Left ventricle myocardium inferior (tissue), 1 donor: ENCODE measurements at regions not wholly inside any gene's neighbourhood (a gene's known extent, or its start where the extent isn't known, plus 50 kb on each side); places are given as distances from the start of the nearest gene placed in this dataset.

Experiments used
- DNase-seq: peaks from one replicate; pipeline ENCODE4 v3.0.0-alpha.2; 2020
- H3K27ac ChIP-seq: fragments of 200-600 bp; replicated peaks from 2 replicates; pipeline ENCODE4 v1.8.0; 2021
- H3K27me3 ChIP-seq: fragments of 200-600 bp; 2 replicates; pipeline ENCODE4 v1.8.0; 2021; ENCODE audit warnings: low read depth
- H3K36me3 ChIP-seq: fragments of 200-600 bp; 2 replicates; pipeline ENCODE4 v1.8.0; 2021
- H3K4me1 ChIP-seq: fragments of 200-600 bp; 2 replicates; pipeline ENCODE4 v1.8.0; 2021
- H3K4me3 ChIP-seq: fragments of 200-600 bp; 2 replicates; pipeline ENCODE4 v1.8.0; 2021; ENCODE audit warnings: mild to moderate bottlenecking, moderate library complexity
- H3K9me3 ChIP-seq: fragments of 200-600 bp; replicated peaks from 2 replicates; pipeline ENCODE4 v1.8.0; 2021
- intact Hi-C: fragments of 100-400 bp; cut with micrococcal nuclease; formaldehyde crosslinking; loops from one replicate; pipeline ENCODE4 v1.11.0; 2022
- TF ChIP-seq, protein P1 (sequence below): fragments of 200-600 bp; IDR thresholded peaks from 2 replicates; pipeline ENCODE4 v1.8.0; 2021; ENCODE audit warnings: antibody characterized with exemption, mild to moderate bottlenecking, borderline replicate concordance
- donor health status: DM: no; HTN: yes; CAD: no; lungs with severe emphysema.

DNA sequence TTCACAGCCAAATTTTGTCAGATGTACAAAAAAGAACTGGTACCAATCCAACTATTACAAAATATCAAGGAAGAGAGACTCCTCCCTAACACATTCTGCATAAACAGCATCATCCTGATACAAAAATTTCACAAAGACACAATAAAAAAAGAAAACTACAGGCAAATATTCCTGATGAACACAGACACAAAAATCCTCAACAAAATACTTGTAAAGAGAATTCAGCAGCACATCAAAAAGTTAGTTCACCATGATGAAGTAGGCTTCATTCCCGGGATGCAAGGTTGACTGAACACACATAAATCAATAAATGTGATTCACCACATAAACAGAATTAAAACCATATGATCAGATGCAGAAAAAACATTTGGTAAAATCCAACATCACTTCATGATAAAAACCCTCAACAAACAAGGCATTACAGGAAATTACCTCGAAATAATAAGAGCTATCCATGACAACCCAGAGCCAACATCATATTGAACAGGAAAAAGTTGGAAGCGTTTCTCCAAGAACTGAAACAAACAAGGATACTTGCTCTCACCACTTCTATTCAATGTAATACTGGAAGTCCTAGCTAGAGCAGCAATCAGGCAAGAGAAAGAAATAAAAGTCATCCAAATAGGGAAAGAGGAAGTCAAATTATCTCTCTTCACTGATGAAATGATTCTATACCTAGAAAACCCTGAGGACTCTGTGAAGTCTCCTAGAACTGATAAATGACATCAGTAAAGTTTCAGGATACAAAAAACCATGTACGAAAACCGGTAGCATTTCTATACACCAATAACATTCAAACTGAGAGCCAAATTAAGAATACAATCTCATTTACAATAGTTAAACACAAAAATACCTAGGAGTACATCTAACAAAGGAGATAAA lies 223.1 kb downstream of the REEP3 start:
- no peaks in the 10 kb centered on the region for H3K4me1 ChIP-seq
- peaks cover 3% of the 10 kb centered on the region for H3K9me3 ChIP-seq
- intact Hi-C loops = no loop called here
- no peaks in the 10 kb centered on the region for H3K36me3 ChIP-seq
- H3K27me3 ChIP-seq = no peaks in the 10 kb centered on the region
- no peak for DNase-seq
- H3K27ac ChIP-seq = no peak overlapping the region
- H3K4me3 ChIP-seq = no peak overlapping the region
- TF ChIP-seq, protein P1, sequence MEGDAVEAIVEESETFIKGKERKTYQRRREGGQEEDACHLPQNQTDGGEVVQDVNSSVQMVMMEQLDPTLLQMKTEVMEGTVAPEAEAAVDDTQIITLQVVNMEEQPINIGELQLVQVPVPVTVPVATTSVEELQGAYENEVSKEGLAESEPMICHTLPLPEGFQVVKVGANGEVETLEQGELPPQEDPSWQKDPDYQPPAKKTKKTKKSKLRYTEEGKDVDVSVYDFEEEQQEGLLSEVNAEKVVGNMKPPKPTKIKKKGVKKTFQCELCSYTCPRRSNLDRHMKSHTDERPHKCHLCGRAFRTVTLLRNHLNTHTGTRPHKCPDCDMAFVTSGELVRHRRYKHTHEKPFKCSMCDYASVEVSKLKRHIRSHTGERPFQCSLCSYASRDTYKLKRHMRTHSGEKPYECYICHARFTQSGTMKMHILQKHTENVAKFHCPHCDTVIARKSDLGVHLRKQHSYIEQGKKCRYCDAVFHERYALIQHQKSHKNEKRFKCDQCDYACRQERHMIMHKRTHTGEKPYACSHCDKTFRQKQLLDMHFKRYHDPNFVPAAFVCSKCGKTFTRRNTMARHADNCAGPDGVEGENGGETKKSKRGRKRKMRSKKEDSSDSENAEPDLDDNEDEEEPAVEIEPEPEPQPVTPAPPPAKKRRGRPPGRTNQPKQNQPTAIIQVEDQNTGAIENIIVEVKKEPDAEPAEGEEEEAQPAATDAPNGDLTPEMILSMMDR = no peak

DNA sequence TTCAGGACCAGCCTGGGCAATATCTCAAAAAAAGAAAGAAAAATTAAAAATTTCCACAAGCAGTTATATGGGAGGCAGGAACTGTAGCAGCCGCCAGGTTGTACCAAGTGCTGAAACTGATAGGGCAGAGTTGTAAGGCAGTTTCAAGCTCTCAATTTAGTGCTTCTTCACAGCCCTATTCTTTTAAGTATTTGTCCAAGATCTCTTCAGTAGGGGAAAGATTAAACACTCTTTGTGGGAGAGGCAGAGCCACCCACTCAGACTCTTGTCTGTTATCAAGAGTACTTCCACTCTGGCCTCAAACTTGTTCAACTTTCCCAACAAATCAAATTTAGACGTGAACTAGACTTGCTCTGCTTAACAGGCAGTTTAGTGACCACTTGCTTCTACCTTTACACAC lies 228.7 kb downstream of the REEP3 start:
- no peak for DNase-seq
- Histone ChIP-seq H3K9me3 (peaks cover 5% of the 10 kb centered on the region), H3K4me1 (no peaks in the 10 kb centered on the region), H3K27me3 (no peaks in the 10 kb centered on the region), H3K36me3 (no peaks in the 10 kb centered on the region), H3K27ac (no peak overlapping the region), H3K4me3 (no peak overlapping the region)
- TF ChIP-seq, protein P1 = no peak
- intact Hi-C loops = no loop called here

- no peak for DNase-seq
- TF ChIP-seq, protein P1 = no peak
- no peaks in the 10 kb centered on the region for H3K27me3 ChIP-seq
- no peak overlapping the region for H3K27ac ChIP-seq
- intact Hi-C loops = no loop called here
- peaks cover 9% of the 10 kb centered on the region for H3K9me3 ChIP-seq
- no peaks in the 10 kb centered on the region for H3K4me1 ChIP-seq
- no peaks in the 10 kb centered on the region for H3K36me3 ChIP-seq
- H3K4me3 ChIP-seq = no peak overlapping the region
Measured at GRCh38 chr10:63751836-63752235, 230.6 kb downstream of the REEP3 start.

- Histone ChIP-seq H3K27ac (no peak overlapping the region), H3K27me3 (no peaks in the 10 kb centered on the region), H3K9me3 (peaks cover 9% of the 10 kb centered on the region), H3K4me1 (no peaks in the 10 kb centered on the region), H3K36me3 (no peaks in the 10 kb centered on the region), H3K4me3 (no peak overlapping the region)
- intact Hi-C loops = no loop called here
- DNase-seq = no peak
- TF ChIP-seq, protein P1 = no peak
Measured at GRCh38 chr10:63752318-63752717, 231.1 kb downstream of the REEP3 start.

DNA sequence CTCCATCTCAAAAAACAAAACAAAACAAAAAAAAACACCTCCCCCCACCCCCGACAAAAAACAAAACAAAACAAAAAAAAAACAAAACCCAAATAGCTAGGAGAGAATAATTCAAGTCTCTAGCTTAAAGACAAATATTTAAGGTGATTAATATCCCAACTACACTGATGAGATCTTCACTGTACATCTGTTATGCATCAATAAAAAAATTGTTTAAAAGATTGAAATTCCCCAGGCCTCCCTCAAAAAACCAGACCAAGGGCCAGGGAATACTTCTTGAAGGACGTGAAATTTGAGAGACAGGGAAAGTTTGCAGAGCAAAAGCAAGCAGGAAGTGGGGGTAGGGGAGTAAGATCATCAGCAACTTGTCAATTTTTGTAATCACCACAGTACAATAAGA lies 232.6 kb downstream of the REEP3 start:
- no peaks in the 10 kb centered on the region for H3K36me3 ChIP-seq
- no peaks in the 10 kb centered on the region for H3K27me3 ChIP-seq
- intact Hi-C loops = no loop called here
- H3K4me3 ChIP-seq = no peak overlapping the region
- no peak for DNase-seq
- TF ChIP-seq, protein P1 = no peak
- H3K9me3 ChIP-seq = peaks cover 6% of the 10 kb centered on the region
- H3K4me1 ChIP-seq = no peaks in the 10 kb centered on the region
- no peak overlapping the region for H3K27ac ChIP-seq
